Epithelial cell of proximal tubule (primary cell): ENCODE measurements at regions not wholly inside any gene's neighbourhood (a gene's known extent, or its start where the extent isn't known, plus 50 kb on each side); places are given as distances from the start of the nearest gene placed in this dataset.

Experiments
- DNase-seq: peaks from one replicate; pipeline ENCODE4 v3.0.0-alpha.2; 2011; ENCODE audit warnings: low read depth
- H3K4me3 ChIP-seq: 2 replicates; pipeline ENCODE4 v1.5.1; 2011; ENCODE audit warnings: low read depth, mild to moderate bottlenecking, low read length
- CTCF ChIP-seq: conservative IDR thresholded peaks from 2 replicates; pipeline ENCODE4 v1.5.1; 2012; ENCODE audit warnings: low read depth, mild to moderate bottlenecking, low read length

DNA sequence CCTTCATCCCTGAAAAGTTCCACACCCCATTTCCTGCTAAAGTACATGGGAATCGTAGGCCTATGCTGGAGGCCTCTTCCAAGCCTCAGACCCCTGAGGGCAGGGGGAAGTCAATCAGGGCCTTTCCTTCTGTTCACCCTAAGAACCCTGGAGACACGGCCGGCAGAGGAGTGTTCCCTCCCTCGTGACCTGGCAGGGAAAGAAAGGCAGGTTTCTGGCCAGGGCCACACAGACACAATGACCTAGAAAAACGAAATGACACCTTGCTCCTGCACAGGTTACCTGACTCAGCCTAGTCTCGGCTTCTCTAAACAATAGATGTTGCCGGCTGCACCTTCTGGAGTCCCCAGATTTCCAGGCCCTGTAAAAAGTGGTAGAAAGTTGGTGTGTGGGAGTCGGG is 60.6 kb upstream of the CADM1 start:
- no peak for TF ChIP-seq CTCF
- DNase-seq = no peak
- no peak overlapping the region for H3K4me3 ChIP-seq

GRCh38 chr11:115561116-115561515 is 56.9 kb upstream of the CADM1 start:
- H3K4me3 ChIP-seq = no peak overlapping the region
- no peak for DNase-seq
- TF ChIP-seq CTCF = no peak

- DNase-seq = no peak
- TF ChIP-seq CTCF = no peak
Measured at GRCh38 chr11:115558635-115559034, 54.4 kb upstream of the CADM1 start.

GRCh38 chr11:115557681-115558080 is 53.5 kb upstream of the CADM1 start:
- H3K4me3 ChIP-seq = no peak overlapping the region
- TF ChIP-seq CTCF = no peak
- no peak for DNase-seq

More at GRCh38 chr11:115558635-115559034, 54.4 kb upstream of the CADM1 start:
- H3K4me3 ChIP-seq = no peak overlapping the region

GRCh38 chr11:115556984-115557383 is 52.8 kb upstream of the CADM1 start:
- H3K4me3 ChIP-seq = no peak overlapping the region
- no peak for DNase-seq
- TF ChIP-seq CTCF = no peak

- DNase-seq = no peak
- no peak for TF ChIP-seq CTCF
- H3K4me3 ChIP-seq = no peak overlapping the region
Measured at GRCh38 chr11:115555336-115556090, 51.3 kb upstream of the CADM1 start.
